D341Med (cell line): ENCODE measurements at regions not wholly inside any gene's neighbourhood (a gene's known extent, or its start where the extent isn't known, plus 50 kb on each side); places are given as distances from the start of the nearest gene placed in this dataset.
"Not testable (repeated sequence)": the region's sequence is repeated elsewhere in the genome, so short reads cannot be mapped to it uniquely, and the experiment has no call there.

Experiments used
- DNase-seq: peaks from one replicate; pipeline ENCODE4 v3.0.0; 2012; ENCODE audit warnings: low spot score

DNA sequence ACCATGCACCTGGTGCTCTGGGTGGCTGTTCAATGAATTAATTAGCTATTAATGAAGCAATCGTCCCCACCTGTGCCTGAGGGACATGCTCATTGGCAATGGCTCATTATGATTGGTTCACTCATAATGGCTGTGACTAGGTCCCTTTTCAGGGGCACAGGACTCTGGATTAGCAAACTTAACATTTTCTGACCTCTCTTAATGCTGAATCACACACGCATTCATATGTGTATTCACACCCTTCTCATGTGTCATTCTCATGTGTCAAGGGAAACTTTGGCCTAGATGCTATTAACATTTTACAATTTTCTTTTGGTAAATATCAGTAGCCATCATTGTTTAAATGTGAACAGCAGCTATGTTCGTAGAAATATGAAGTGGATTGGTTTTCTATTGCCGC, 98.9 kb upstream of the PMAIP1 start:
- DNase-seq: no peak

GRCh38 chr18:59799383-59800015, 100.3 kb upstream of the PMAIP1 start:
- DNase-seq: no peak

DNA sequence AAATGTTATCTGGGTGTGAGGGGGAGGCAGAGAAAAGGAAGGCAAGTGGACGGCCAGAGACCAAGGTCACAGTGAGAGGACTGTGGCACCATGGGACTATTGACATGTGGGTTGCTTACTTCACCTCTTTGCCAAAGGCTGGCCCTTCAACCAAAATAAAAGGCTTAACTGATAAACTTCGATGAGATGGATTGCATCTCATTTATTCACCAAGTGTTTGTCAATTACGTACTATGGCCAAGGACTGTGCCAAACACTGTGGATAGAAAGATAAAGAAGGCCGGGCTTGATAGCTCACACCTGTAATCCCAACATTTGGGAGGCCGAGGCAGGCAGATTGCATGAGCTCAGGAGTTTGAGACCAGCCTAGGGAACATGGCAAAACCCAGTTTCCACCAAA, 98.7 kb upstream of the CCBE1 start:
- no peak for DNase-seq

DNA sequence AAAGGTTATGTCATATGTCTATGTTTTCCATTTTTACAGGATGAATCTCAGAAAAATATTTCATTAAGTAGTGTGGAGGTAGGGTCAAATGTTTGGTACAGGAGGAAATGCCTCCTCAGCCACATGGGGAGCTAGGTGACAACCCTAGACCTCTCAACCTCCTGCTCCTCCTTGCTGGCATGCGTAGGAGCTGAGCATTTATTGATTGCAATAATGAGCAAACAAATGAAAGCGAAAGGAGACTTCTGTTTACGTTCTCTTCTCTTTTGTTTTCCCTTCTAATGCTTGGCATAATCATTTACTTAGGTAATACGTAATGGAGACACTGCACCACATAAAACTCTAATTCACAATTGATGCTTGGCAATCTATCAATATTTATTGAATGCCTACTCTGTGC, 95.1 kb upstream of the CCBE1 start:
- DNase-seq: no peak

- not testable (repeated sequence) for DNase-seq
Observed at GRCh38 chr18:59790346-59790936, 93.2 kb upstream of the CCBE1 start.

DNA sequence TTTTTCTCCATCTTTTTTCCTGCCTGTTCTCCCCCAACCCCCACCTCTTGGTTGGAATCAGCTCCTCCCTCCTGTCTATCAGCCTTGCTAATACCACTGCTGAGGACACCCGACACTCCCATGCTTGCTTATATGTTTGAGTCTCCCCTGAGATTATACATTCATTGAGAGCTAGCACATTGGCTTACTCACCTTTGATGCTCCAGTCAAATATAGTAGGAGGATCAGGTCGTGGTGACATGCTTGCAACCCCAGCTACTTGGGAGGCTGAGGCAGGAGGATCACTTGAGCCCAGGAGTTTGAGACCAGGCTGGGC, 91.5 kb upstream of the CCBE1 start:
- DNase-seq: no peak

GRCh38 chr18:59787998-59788790, 91.0 kb upstream of the CCBE1 start:
- DNase-seq: no peak

DNA sequence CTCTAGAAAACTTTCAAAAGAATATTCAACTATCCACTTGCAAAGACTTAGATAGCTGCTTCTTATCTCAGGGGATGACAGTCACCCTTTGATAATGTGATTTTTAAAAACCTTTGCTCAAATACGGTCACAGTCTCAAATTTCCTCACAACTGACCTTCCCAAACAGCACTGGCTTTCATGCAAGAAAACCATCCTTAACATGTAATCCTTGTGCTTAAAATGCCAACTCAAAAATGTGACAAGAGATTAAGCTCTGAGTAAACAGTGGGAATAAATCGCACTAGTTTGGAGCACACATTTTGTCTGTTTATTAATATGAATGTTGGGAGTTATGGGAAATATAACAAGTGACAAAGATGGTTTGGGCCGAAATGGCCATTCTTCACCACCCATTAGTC, 87.5 kb upstream of the CCBE1 start:
- DNase-seq: no peak

- DNase-seq: peak; percentile 65
Observed at GRCh38 chr18:59783138-59783537, 85.9 kb upstream of the CCBE1 start.

GRCh38 chr18:59779979-59780378, 82.8 kb upstream of the CCBE1 start:
- DNase-seq: no peak

- DNase-seq: no peak
Observed at GRCh38 chr18:59778434-59778833, 81.2 kb upstream of the CCBE1 start.

DNA sequence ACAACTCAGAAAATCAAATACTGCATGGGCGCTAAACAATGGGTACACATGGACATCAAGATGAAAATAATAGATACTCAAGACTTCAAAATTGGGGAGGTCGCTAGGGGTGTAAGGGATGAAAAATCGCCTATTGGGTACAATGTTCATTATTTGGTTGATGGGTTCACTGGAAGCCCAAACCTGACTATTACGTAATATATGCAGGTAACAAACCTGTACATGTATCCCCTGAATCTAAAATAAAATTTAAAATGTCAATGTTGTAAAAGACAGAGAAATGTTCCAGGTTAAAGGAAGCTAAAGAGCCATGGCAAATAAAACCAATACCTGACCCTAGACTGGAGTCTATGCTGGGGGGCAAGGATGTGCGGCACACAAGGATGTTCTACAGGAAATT, 80.4 kb upstream of the CCBE1 start:
- no peak for DNase-seq

- no peak for DNase-seq
Observed at GRCh38 chr18:59769129-59769865, 72.1 kb upstream of the CCBE1 start.

GRCh38 chr18:59768409-59768808, 71.2 kb upstream of the CCBE1 start:
- DNase-seq: no peak

DNA sequence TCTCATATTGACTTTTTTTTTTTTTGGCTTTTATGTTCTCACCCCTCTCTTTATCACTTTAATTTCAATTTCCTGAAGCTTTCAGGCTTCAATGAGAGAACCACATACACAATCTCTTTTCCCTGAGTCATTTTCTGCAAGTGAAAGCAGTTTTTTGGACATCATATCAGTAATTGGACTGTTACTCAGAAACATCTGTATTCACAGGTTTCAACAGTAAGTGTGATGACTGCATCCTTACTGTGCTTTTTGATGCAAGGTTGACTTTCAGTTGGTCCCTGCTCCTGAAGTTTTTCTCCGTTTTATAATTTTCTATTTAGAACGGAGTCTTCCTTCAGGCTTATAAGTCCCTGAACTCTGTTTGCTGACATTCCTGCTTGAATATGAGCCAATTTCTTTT, 70.5 kb upstream of the CCBE1 start:
- no peak for DNase-seq

DNA sequence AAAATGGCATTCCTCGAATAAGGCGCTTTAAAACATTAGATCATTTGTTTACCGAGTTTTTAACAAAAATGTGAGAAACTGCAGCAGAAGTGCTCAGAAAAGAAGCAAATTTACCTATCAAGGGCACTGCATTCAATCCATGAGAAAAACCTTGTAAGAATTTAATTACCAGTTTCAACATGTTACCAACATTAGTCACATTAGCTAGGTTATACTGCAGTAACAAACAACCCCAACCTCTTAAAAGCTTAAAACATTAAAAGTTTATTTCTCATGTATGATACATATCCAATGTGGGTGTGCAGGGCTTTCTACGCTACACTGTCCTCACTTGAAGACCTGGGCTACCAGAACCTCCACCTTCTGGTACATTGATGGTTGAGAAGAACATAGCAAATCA, 68.1 kb upstream of the CCBE1 start:
- no peak for DNase-seq

- DNase-seq: no peak
Observed at GRCh38 chr18:59764281-59764680, 67.1 kb upstream of the CCBE1 start.

- DNase-seq: no peak
Observed at GRCh38 chr18:59763541-59764136, 66.4 kb upstream of the CCBE1 start.

DNA sequence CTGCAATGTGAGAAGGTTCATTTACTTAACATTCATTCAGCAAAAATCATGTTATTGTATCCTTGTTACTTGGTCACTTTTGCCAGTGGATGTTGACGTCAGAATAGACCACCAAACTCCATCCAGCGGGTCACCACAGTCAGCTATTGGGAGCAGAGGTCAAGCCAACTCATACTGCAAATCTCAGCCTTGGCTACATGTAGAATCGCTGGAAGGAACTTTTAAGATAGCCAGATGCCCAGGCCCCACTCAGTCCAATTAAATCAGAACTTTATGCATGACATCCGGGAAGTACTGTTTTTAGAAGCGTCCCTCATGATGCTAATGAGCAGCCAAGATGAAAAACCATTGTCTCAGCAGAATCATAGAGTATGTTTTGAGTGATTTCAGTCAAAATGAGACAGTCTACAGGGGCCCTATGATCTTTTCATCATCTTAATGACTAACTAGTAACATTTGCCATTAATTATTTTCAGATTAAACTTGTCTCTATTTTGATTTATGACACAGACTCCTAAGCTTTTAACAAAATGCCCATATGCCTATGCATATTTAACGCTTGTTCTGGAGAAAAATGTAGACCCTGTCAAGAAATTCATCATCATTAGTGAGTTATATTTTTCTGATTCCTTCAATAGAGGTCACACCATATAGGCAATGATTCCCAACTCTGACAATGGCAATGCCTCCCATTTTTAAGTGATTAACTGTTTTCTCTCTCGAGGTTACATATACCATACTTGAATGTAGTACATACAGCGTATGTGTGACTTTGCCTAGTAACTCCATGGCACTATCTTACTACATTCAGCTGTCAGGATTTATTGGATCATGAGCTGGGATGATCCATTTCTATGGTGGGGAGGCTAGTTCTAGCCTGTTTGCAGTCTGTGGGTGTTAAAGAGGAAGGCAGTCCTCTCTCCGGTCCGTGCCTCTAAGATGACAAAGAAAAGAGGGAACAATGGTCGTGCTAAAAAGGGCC, 63.7 kb upstream of the CCBE1 start:
- DNase-seq: no peak

GRCh38 chr18:59760212-59760611, 63.0 kb upstream of the CCBE1 start:
- DNase-seq: no peak

- DNase-seq: no peak
Observed at GRCh38 chr18:59758837-59759236, 61.6 kb upstream of the CCBE1 start.
